SK-N-MC (cell line): ENCODE measurements at regions not wholly inside any gene's neighbourhood (a gene's known extent, or its start where the extent isn't known, plus 50 kb on each side); places are given as distances from the start of the nearest gene placed in this dataset.

Source experiments
- EZH2 ChIP-seq: fragments of 200-600 bp; sonication (generic); IDR thresholded peaks from one replicate; pipeline ENCODE4 v1.6.1; 2017; ENCODE audit warnings: antibody characterized with exemption
- FOXP2 ChIP-seq: optimal IDR thresholded peaks from 2 replicates; pipeline ENCODE3; 2011; ENCODE audit warnings: mild to moderate bottlenecking, moderate library complexity; ENCODE audit not compliant: insufficient read depth; ENCODE audit errors: extremely low read length, control extremely low read depth
- POLR2AphosphoS5 ChIP-seq: IDR thresholded peaks from 2 replicates; pipeline ENCODE4 v1.6.1; 2012; ENCODE audit warnings: mild to moderate bottlenecking, low read depth, low read length, borderline replicate concordance

DNA sequence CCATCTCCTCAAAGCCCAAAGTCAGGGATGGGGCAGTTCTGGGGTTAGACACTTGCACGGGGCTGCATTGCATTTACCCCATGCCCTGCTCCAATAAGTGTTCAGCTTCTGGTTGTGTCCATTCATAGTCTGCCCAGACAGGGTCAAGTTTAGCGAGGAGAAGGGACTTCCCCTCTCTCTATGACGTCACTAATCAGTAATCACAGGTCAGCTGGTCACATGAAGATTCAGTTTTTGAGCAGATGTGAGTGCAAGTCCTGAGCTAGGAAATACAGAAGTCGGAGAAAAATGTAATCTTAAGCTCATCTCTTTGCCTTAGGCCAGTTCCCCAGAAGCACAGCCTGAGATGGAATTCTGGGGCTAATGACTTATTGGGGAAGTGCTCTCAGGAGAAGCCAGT lies 310.1 kb downstream of the TSHZ3 start:
- TF ChIP-seq EZH2 (no peak), POLR2AphosphoS5 (no peak), FOXP2 (no peak)
